GM19468 (cell line): ENCODE measurements at regions not wholly inside any gene's neighbourhood (a gene's known extent, or its start where the extent isn't known, plus 50 kb on each side); places are given as distances from the start of the nearest gene placed in this dataset.
A peak's percentile ranks its signal among the peaks of the same experiment; 100 is the strongest.
"Not testable (repeated sequence)": the region's sequence is repeated elsewhere in the genome, so short reads cannot be mapped to it uniquely, and the experiment has no call there.

ENCODE experiments used
- ATAC-seq: cut with Tn5 transposase; IDR thresholded peaks from one replicate; pipeline ENCODE4 v1.9.1; 2021; ENCODE audit warnings: mild to moderate bottlenecking, moderate library complexity, moderate number of reproducible peaks; ENCODE audit not compliant: unreplicated experiment; ENCODE audit errors: extremely low read depth

DNA sequence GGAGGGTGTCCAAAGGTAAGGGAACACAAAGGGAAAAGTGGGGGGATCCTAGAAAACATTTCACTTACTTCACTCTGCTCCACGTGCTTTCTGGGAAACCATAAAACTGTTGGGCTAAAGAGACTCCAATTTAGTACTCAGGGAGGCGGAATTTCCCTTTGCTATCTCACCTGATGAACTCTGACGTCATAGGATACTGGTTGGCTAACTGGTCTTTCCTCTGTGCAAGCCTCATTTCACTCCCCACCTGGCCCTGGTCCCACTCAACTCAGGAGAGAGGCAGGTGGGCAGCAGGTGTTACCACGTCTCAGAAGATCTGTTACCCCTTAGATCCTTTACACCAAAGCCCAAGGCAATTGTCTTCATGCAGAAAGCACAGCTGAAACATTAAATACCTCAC lies 51.8 kb upstream of the PMAIP1 start:
- no peak for ATAC-seq

DNA sequence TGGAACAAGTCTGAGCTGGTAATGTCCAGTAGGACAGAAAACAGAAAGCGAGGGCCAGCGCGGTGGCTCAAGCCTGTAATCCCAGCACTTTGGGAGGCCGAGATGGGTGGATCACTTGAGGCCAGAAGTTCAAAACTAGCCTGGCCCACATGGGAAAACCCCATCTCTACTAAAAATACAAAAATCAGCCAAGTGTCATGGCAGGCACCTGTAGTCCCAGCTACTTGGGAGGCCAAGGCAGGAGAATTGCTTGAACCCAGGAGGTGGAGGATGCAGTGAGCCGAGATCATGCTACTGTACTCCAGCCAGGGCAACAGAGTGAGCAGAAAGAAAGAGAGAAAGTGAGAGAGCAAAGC lies 52.3 kb upstream of the PMAIP1 start:
- not testable (repeated sequence) for ATAC-seq

DNA sequence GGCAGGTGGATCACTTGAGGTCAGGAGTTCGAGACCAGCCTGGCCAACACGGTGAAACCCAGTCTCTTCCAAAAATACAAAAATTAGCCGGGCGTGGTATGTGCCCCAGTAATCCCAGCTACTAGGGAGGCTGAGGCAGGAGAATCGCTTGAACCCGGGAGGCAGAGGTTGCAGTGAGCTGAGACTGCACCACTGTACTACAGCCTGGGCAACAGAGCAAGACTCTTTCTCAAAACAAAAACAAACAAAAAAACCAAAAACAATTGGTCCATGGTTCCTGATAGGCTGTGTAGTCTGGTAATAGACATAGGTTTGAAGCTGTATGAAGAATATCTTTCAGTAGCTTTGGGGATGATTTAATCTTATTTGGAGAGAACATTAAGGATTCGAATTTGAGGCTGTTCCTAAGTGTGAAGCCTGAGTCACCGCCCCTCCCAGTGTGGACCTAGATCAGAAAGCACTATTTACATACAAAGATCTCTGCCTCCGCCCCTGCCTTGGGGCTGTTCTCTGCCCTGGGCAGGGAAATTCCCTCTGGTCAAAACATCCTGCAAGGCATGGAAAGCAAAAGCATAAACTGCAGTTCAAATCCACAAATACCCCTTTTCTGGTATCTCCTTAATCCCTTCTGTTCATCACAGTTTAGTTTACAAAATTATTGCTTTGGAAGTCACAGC lies 52.8 kb upstream of the PMAIP1 start:
- peak; percentile 90 for ATAC-seq

DNA sequence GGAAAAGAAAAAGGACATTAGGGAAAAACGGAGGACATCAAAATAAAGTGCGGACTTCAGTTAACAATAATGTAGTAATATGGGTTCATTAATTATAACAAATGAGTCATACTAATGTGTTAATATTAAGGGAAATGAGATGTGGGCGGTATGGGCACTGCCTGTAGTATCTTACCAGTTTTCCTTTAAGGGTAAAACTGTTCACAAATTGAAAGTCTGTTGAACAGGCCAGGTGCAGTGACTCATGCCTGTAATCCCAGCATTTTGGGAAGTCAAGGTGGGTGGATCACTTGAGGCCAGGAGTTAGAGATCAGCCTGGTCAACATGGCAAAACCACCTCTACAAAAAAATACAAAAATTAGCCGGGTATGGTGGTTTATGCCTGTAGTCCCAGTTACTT lies 56.8 kb upstream of the PMAIP1 start:
- no peak for ATAC-seq

DNA sequence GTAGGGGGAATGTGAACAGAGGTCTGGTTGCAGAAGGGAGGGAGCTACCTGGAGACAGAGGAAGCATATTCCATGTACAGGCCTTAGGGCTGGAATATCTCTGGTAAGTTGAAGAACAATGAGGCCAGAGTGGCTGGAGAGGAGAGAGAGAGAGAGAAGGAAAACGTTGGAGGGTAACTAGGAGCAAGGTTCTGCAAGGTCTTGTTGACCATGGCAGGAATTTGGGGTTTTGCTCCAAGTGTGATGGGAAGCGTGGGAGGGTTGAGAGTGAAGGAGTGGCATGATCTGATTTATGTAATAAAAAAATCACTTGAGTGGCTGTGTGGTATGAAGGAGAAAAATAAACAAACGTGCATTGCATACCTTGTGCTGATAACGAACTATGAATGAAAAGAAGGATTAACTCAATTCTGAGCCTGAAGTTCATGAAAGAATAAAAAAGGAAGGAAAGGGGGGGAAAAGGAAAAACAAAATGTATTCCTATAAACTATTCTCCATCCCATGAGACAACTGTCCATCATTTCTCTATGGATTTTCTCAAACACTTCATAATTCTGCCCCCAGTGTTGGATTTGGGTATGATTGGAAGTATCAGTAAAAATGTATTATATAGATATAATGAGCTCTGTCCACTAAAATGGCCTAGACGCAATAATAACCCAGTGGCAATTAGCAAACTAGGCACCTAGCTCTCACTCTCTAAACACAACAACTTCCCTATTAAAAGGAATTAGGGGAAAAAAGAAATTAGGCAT lies 59.7 kb upstream of the PMAIP1 start:
- ATAC-seq, result no peak

DNA sequence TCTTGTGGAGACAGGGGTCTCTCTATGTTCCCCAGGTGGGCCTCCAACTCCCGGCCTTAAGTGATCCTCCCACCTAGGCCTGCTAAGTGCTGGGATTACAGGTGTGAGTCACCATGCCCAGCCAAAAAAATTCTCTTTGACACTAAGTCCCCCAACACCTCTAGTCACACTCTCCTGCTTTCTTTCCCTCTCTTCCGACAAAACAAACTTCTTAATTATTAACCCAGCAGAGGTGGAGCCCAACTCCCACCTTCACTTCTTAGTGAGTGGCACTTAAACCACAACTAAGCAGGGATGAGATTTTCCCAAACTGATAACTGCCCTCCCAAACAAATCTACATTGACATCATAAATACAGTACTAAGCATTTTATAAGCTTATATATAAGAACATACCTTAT lies 60.5 kb upstream of the PMAIP1 start:
- no peak for ATAC-seq

DNA sequence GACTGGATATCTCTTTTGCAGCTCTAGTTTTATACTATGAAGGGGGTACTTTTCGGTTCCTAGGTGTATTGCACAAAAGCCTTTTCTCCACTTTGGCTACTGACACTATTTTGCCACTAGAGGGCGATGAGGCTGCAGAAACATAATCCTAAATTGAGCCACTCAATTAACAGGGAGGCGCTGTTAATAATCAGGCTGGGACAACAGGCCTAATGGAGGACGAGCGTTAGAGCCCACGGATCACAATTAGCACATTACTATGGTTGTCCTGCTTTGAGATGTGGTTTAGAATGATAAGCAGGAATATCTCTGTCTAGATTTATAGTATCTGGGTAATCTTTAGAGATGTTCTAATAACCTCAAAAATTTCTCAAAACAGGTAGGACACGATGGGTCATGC lies 62.2 kb upstream of the PMAIP1 start:
- ATAC-seq, result peak; percentile 67

DNA sequence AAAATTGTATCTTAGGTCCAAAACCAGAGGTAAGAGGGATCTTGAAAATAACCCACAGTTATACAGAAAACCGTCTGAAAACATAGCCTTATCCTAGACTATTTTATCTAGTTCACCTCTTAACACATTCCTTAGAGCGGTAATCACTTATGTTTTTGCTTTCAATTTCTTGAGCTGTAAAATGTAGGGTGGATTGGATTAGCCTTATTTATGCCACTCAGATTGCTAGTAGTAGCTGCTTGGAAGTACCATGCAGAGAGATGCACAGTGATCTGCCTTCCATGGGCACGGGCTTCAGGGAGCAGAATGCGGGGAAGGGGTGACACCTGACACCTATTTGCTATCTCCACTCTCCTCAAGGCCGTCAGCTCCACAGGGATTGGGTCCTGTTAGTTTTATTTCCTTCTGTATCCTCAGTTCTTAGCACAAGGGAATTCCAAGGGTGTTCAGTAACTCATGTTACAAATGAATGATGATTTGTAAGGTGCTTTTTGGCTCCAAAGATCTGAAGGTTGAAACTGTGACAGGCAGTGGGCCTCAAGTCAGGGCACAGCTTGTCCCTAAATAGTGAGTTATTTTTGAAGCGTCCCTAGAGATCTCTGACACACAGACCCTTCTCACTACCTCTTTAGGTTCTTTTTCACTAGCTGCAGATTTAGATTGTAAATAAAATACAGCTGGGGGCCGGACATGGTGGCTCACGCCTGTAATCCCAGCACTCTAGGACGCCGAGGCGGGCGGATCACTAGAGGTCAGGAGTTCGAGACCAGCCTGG lies 64.0 kb upstream of the PMAIP1 start:
- ATAC-seq, result no peak

DNA sequence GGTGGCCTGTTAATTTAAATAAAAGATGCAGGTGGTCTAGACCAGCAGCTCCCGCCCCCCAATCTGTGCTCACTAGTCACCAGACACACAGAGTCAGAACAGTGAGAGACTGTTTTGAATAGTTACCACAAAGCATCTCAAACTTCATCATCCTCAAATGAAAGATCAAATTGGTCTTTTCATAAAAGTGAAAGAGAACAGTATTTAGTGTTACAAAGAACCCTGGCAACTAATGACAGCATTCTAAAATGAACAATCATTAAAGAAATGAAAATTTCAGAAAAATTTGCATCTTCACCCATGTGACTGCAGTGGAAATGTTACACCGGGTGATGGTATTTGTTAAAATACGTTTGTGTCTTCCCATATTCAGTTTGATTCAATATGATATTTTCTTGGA lies 65.5 kb upstream of the PMAIP1 start:
- ATAC-seq, result no peak

DNA sequence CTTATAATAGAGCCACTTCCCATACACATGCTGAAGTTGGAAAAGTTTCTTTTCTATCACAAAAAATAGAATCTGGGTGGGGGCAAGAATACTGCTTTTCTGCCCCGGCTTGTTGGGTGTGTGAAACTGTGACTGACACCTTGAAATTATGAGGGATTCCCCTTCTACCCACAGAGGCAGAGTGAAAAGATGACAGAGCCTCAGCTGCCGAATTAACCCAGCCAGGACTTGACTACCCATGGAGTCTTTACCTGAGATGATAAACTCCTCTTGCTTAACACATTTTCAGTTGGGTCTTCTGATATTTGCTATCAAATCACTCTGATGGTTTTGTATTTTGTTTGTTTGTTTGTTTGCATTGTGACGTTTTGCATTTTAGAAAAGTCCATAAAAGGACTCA lies 66.0 kb upstream of the PMAIP1 start:
- ATAC-seq, result peak; percentile 87

DNA sequence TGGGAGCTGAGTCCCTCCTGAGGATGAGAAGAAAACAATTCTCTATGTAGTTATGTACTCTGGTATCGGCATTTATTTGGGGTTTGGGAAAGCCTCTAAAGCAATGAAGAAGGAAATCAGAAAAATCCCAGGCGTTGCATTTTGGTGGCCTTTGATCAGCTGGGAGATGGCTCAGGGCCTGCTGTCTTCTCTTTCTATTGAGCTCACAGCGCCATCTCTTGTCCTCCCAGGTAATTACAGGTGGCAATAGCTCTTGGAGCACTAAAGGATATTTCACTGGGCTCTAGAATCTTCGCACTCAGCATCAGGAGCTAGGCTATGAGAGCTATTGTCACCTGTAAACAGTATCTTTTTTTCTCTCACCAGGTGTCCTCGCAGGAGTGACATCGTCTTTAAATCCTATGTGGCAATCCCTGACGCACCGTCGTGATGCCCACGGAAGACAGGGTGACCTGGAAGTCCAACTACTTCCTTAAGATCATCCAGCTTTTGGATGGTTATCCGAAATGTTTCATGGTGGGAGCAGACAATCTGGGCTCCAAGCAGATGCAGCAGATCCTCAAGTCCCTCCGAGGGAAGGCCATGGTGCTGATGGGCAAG lies 76.1 kb upstream of the PMAIP1 start:
- no peak for ATAC-seq

DNA sequence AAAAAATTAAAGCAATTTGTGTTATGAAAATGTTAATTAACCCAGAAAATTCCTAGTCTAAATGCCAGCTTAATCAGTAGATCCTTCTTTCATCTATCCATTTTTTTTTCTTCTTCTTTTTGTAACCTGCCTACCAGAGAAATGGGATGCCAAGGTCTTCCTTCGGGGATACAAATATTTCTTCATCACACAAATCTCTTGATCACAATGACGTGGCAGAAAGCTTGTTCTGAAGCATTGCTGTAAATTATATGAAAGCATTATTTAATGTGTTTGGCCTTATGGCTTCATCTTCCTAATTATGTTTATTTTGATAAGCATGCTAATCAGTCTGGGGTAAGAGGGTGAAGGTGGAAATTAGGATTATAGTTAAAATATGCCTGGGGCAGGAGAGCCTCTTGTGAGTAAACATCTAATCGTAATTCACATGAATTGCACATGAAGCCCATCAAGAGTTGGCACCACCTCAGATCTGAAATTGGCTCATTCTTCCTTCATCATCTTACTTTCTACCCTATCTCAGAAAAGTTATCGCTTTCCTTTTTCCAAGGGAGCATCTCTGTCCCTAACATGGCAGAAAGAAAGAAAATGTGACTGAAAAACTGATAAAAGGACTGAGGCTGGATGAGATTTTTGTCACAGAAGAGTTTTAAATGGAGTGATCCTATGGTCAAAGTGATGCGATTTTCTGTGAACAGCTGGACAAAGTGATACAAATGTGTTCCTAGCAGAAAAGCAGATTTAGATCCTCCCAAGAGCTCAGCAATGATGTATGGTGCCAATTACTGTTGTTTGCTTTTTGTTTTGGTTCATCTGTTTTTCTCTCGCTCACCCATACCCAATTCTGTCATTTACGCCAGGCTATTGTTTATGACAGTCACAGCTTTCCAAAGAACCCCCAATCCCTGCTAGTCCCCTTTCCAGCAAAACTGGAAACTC lies 76.9 kb upstream of the PMAIP1 start:
- no peak for ATAC-seq

DNA sequence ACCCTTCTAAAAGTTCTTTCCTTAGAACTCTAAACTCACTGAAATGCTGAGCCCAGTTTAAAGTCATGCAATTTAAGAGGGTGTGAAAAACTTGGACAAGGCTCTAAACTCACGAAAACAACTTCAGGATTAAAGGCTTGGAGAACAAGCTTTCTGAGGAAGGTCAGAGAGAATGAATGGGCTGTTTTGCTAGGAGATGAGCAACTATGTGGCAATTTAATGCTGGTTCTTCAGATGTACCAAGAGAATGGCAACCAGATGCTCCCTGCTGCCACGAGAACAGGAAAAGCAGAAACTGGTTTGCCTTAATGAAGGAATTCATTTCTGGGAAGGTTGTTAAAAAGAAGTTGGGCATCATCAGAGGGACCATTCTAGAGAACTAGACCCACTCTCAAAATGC lies 77.8 kb upstream of the PMAIP1 start:
- no peak for ATAC-seq

DNA sequence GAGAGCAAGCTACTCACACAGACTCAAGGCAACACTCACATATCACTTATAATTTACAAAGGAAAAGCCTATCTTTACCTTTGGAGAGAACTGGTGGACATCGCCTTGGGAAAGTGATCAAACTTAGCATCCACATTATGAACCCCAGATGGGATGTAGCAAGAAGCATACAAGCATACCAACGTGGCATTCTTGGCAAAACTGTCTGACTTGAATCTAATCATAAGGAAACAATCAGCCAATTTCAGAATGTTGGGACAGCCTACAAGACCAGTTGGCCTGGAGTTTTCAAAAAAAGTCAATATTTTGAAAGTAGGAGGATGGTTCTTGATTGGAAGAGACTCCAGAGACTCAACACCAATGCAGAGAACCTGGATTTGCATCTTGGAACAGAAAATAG lies 79.1 kb upstream of the PMAIP1 start:
- ATAC-seq, result no peak

DNA sequence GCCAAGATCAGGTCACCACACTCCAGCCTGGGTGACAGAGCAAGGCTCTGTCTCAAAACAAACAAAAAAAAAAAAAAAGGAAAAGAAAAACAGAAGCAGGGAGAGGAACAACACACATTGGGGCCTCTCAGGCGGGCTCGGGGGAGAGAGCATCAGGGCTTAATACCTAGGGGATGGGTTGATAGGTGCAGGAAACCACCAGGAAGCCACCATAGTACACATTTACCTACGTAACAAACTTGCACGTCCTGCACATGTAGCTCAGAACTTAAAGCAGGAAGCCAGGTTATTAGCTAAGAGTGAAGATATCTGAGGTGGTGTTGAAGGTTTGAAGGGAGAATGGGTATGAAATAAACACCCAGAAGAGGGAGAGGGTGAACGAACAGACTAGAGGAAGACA lies 81.0 kb upstream of the PMAIP1 start:
- ATAC-seq, result no peak

DNA sequence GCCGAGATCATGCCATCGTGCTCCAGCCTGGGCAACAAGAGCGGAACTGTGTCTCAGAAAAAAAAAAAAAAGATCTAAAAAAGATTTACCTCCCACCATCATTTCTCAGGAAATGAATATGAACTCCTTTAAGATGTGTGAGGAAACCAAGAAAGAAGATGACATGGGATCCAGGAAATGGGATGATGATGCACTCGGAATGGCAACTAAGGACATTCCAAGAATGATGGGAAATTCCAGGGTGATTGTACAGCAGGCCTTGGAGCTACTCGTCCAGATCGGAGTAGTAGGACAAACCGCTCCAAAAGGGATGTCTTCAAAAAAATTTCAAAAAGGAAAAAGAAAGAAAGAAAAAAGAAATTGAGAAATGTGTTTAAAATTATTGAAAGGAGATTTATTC lies 84.9 kb upstream of the PMAIP1 start:
- no peak for ATAC-seq

DNA sequence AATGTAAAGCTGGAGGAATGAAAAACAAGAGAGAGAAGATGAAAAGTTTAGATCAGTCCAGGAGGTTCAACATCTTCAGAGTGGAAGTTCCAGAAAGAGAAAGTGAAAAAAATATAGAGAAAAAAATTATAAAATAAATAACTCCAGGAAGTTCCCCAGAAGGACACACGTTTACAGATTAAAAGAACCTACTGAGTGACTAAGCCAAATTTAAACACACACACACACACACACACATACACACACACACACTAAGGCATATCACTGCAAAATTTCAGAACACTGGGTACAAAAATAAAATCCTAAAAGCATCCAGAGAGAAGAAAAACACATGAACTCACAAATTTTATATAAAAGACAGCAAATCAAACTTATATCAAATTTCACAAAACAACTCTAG lies 85.9 kb upstream of the PMAIP1 start:
- no peak for ATAC-seq

DNA sequence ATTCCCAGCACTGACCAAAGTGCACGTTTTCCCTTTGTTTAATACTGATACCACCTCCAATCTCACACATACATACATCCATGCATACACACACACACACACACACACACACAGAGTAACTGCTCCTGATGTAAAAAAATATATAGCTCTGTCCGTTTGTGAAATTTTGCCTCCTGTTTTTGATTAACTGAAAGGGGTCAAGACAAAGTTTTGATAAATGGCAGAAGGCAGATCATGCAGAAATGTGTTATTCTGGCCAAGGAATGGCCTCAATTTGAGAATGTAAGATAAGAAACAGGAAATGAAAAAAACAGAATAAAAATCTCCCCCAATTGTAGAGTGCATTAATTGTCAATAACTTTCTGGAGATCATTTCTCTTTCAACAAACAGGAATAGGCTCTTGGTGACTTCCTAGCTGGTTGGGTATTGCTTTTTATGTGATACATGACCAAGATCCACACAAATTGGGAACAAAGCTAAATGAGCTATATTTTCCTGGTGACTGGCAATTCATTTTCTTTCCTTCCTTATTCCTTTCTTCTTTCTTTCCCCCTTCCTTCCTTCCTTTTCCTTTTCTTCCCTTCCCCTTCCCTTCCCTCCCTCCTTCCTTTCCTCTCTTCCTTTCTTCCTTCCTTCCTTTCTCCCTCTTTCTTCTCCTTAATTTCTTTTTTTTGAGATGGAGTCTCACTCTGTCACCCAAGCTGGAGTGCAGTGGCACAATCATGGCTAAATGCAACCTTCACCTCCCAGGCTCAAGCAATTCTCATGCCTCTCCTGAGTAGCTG lies 88.9 kb upstream of the PMAIP1 start:
- ATAC-seq, result no peak

DNA sequence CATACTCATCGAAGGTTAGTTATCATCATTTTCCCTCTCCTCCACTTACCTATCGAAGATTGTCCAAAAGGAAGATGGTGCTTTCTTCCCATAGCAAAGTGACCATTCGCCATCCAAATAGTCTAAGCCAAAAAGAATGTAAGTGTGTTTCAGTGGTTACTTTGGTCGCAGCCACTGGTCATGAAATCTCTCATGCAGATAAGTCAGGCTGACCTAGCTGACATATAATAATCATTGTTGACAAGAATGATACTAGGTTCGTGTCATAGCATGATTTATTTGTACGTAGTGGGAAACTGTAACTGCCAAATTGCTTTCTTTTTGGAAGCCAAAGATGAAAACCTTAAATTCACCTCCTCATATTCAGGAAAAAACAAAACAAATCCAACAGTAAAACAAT lies 89.6 kb upstream of the PMAIP1 start:
- no peak for ATAC-seq
